HG03196 (cell line): ENCODE measurements at regions not wholly inside any gene's neighbourhood (a gene's known extent, or its start where the extent isn't known, plus 50 kb on each side); places are given as distances from the start of the nearest gene placed in this dataset.
"Not testable (repeated sequence)": the region's sequence is repeated elsewhere in the genome, so short reads cannot be mapped to it uniquely, and the experiment has no call there.

ENCODE experiments used
- ATAC-seq: cut with Tn5 transposase; IDR thresholded peaks from one replicate; pipeline ENCODE4 v1.9.1; 2021; ENCODE audit not compliant: unreplicated experiment

DNA sequence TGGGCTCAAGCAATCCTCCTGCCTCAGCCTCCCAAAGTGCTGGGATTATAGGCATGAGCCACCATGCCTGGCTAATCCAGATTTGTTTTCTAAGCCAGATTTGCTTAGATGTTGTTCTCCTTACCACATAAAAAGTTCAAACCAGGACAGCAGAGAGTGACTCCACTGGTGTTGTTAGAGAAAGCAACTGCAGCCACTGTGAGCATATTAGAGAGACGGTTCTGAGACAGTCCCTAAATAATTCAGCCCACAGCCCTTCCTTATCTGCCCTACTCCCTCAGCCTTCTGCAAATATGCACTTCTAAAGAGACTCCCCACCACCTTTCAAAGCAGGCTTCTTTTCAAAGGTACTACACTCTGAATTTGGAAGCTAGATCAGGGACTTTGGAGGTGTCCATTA is 96.1 kb downstream of the DRD1 start:
- no peak for ATAC-seq

DNA sequence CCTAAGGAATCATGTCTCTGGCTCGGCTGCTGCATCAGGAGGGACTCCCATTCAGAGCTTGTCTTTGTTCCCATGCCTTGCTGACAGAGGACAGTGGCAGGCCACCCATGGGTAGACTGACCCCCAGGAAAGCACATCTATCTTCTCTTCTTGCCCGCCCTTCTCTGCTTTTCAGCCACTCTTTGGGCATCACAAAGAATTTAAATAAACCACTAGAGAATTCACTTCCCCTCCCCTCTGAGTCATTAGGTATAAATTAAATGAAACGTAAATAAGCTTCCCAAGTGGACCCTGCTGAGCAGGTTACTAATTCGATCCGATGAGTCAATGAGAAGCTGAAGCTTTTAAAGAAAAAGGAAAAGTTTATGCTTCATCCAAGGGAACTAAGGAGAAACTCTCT is 97.0 kb downstream of the DRD1 start:
- no peak for ATAC-seq

DNA sequence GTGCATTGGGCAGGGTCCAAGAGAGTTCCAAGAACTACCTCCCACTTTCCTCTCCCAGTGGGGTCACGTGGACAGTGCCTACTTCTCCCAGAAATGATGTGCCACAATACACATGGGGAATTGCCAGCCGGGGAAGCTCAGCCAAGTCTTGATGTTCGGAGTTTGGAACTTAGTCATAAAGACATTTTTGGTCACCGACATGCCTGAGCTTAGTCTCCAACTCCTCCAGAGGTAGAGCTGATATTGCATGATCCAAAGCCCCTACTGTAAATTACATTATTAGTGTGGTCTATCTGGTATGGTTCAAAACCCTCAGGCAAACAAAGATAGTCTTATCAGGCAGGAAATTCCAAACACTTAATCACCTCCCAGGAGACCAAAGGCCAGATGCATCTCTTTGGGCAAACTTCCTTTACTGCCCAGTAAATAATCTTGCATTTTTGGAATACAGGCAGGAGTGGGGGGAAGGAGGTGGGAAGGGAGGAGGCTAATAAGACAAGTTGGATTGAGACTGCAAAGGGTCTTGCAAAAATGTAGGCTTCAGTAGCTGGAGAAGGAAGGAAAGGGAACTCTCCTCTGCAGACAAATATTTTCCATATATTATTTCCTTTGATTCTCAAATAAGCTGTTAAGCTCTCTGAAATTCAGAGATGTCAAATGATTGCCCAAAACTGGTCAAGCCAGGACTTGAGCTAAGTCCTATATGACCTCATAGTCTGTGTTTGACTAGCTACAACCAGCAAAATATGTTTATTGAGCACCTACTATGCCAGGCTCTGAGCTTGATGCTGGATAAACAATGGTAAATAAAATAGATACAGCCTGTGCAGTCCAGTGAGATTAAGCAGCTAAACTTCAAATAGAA is 99.4 kb downstream of the DRD1 start:
- no peak for ATAC-seq

DNA sequence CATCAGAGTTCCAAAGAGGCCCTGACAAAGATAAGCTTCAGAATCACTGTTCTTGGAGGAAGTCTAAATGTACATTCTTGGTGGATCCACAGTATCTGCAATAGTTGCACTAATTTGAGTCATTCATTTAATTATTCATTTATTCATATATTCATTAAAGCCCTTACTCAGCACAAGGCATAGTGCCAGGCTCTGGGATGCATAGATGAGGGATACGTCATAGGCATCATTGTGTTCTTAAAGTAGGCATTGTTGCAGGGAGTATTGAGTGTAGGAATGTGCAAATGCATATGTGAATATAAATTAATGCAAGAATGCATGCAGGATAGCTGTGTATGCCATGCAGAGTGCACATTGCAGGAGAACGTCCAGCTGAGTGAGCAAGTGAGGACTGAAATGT is 100.7 kb downstream of the DRD1 start:
- ATAC-seq, result no peak

DNA sequence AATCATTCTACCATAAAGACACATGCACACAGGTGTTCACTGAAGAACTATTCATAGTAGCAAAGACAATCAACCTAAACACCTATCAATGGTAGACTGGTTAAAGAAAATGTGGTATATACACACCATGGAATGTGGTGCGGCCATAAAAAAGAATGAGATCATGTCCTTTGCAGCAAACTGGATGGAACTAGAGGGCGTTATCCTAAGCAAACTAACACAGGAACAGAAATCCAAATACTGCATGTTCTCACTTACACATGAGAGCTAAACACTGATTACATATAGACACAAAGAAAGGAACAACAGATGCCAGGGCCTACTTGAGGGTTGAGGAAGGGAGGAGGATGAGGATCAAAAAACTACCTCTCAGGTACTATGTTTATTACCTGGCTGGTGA is 103.8 kb downstream of the DRD1 start:
- no peak for ATAC-seq

DNA sequence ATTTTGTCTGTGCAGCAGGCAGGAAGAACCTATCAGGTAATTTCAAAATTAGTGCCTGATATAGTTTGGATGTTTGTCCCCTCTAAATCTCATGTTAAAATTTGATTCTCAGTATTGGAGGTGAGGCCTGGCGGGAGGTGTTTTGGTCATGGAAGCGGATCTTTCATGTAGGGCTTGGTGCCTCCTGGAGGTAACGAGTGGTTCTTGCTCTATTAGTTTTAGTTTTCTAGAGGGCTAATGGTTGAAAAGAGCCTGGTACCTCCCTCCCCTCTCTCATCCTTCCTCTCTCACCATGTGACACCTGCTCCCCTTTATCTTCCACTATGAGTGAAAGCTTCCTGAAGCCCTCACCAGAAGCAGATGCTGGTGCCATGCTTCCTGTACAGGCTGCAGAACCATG is 106.3 kb downstream of the DRD1 start:
- ATAC-seq, result no peak

DNA sequence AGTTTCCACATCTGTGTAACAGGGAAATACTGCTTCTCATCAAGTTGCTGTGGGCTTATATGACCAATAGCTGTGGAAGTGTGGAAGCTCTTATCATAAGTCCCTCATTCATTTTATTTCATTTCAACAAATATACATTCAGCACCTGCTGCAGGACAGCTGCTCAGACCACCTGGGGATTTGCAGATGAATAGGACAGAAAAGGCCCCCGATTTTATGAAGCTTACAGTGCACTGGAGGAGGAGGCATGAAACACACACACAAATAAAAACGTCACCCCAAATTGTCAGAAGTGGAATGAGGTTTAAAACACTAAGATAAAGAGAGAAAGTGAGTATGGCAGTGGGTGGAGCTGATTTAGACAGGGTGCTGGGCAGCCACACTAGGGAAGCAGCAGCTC is 107.2 kb downstream of the DRD1 start:
- no peak for ATAC-seq

DNA sequence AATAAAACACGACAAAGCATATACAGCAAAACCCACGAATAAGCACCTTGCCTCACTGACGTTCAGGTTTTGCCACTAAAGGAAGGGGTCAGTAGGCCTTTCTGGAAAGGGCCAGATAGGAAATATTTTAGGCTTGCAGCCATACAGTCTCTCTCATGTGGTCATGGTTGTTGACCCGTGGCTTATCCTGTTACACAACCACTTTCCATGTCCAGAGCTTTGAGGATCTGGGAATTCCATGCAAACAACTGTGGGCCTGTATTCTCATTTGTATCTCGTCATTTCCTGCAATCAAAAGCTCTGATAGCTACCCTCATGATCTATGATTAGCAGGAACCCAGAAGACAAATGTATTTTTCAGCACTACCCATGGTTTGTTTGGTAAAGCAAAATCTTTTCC is 108.3 kb downstream of the DRD1 start:
- no peak for ATAC-seq

DNA sequence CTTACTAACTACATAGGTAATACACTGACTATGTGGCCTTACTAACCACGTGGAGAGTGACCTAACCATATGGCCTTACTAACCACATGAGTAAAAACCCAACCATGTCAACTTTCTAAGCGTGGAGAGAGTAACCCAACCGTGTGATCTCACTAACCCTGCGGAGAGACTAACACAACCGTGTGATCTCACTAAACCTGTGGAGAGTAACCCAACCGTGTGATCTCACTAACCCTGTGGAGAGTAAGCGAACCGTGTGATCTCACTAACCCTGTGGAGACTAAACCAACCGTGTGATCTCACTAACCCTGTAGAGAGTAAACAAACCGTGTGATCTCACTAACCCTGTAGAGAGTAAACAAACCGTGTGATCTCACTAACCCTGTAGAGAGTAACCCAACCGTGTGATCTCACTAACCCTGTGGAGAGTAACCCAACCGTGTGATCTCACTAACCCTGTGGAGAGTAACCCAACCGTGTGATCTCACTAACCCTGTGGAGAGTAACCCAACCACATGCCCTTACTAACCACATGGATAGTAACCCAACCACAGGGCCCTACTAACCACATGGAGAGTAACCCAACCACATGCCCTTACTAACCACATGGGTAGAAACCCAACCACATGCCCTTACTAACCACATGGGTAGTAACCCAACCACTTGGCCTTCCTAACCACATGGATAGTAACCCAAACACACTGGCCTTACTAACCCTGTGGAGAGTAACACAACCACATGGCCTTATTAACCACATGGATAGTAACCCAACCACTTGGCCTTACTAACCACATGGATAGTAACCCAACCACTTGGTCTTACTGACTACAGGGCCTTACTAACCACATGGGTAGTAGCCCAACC is 112.6 kb downstream of the DRD1 start:
- ATAC-seq, result not testable (repeated sequence)

DNA sequence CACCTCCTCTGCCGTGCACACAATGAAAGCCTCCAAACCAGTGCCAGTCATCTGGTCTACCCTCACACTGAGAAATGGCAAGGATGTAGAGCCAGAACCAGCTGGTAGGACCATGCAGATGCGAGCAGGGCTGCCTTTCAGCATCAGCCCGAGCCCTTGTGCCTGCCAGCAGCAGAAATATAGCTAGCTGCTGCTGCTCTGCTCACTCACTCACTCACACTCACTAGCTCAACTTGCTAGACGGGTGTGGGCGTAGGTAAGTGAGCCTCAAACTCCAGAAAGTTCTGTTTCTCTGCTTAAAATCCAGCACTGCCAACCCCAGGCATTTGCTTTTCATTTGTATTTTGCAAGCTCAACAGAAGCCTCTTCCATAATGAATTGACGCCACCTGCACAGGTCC is 114.0 kb downstream of the DRD1 start:
- no peak for ATAC-seq

DNA sequence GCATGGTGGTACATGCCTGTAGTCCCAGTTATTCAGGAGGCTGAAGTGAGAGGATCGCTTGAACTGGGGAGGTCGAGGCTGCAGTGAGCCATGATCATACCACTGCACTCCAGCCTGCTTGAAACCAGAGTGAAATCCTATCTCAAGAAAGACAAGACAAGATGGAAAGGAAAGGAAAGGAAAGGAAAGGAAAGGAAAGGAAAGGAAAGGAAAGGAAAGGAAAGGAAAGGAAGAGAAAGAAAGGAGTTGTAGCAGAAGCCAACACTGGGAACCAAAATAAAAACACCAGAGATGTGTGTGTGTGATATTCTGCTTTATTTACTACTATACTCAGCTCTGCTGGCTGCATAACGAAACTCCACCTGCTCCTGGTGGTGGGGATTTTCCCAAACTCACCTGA is 115.3 kb downstream of the DRD1 start:
- no peak for ATAC-seq

DNA sequence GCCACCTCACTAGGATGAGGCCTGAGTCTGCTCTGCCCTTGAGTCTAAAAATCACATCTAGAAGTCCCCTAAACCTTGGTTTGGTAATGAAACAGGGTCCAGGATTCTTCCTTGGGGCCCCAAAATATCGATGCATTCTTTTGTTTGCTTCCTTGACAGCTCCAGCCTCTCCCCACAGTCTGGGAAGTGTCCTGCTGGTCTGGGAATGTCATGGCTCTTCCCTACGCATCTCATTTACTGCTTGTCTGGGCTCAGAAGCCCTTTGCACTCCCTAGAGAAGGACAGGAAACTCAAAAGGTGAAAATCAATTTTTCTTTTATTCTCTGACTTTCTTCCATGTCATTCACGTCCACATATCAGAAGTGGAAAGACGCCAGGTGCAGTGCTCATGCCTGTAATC is 115.8 kb downstream of the DRD1 start:
- ATAC-seq, result no peak

DNA sequence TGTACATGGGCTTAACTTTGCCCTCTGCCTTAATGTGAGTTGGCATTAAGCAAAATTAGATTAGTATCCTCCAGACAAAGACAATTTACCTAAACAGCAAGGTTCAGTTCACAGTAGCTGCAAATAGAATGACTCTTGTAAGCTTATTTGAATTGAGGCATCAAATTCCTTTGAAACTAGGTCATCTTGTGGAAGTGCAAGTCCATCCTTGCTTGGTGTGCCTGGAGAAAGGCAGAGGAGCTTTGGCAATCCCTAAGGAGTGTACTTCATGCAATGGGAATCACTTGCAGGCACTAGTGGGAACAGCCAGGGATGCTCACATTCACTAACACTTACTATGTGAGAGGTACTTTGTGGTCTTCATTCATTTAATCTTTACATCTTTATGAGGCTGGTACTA is 118.3 kb downstream of the DRD1 start:
- ATAC-seq, result no peak

DNA sequence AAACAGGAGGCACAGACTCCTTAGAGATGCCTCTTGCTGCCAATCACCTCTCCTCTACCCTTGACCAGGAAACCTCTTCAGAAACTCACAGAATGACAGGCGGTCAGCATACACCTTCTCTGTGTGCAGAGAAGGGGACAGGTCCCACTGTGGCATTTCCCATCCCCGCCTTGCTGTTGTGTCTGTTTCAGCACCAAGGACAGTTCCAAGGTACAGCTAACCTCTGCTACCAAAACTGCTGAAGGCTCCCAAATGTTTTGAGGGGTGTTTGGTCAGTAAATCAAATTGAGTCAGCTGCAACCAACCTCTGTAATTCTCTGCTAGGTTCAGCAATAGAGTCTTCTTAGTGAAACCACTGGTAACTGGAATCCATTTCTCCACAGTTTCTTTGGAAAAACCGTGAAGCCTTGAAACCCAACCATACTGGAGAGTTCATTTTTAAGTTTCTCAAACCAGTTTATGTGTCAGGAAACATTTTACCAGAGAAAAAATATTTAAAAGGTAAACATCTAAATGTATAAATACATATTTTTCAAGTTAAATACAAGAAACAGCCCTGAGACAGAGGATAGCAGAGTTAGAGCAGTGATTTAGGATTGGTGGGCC is 122.0 kb downstream of the DRD1 start:
- no peak for ATAC-seq

DNA sequence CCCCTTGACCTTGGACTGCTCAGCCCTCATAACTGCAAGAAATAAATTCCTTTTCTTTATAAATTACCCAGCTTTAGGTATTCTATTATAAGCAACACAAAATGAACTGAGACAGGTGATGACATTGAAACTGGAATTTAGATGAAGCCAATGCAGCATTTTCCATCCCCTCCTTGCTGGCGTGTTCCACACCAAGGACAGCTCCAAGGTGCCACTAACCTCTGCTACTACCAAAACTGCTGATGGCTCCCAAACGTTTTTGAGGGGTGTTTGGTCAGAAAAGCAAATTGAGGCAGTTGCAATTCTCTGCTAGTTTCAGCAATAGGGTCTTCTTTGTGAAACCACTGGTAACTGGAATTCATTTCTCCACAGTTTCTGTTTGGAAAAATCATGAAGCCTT is 124.8 kb downstream of the DRD1 start:
- no peak for ATAC-seq

DNA sequence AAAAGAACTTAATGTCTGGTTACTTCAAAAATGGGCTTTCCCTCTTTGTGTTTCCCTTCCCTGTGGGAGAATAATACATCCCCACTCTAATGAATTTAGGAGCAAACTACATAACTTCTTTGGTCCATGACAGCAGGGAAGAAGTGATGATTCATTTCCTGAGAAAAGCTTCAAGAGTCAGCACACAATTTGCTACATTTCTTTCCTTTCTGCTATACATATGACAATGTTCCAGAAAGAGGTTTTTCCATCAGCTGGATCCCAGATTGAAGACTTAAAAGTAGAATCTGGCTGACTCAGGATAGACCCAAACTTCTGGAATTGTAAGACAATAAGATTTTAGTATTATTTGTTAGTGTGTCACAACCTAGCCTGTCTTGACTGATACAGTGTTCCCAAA is 126.1 kb downstream of the DRD1 start:
- no peak for ATAC-seq

DNA sequence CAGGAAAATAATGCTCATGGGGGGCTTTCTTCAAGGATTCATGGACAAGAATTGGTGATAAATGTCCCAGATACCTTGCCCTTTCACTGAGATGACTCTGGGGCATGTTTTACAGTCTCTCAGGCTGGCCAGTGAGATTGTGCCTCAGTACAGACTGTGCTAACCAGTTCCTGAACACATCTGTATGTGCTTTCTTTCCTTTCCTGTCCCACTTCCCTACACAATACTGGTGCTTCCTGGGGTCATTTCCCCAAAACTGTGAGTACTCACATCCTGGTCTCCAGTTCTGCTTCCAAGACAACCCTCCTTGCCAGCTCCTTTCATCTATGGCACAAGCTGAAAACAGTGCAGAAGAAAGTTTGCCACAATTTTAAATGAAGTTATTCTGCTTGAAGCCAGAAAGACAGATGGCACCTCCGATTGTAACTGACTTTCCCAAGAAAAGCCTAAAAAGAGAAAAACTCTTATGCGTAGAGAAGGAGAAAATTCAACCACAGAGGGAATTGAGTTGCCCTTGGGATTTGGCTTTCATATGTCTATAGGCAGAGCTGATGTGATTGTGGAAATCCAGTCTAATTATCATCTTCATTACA is 134.7 kb downstream of the DRD1 start:
- ATAC-seq, result no peak

DNA sequence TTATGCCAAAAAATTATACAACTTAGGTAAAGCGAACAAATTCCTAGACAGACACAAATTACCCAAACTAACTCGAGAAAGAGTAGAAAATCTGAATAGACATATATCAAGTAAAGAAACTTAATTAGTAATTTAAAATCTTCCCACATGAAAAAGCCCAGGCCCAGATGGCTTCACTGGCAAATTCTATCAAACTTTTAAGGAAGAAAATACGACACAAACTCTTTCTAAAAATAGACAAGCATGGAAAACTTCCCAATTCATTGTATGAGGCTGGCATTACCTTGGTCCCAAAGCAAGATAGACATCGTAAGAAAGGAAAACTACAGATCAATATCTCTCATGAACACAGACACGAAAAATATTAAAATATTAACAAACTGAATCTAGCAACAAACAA is 135.3 kb downstream of the DRD1 start:
- ATAC-seq, result no peak

DNA sequence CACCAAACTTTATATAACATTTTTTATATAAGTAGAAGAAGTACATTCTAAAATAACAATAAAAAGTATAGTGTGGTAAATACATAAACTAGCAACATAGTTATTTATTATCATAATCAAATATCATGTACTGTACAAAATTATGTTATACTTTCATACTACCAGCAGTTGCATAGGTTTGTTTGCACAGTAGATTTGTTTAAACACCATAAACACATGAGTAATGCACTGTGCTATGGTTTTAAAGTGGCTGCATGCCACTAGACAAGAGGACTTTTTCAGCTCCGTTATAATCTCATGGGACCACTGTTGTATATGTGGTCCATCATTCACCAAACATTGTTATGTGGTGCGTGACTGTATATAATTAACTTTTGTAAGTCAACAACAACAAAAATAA is 137.6 kb downstream of the DRD1 start:
- ATAC-seq, result no peak

DNA sequence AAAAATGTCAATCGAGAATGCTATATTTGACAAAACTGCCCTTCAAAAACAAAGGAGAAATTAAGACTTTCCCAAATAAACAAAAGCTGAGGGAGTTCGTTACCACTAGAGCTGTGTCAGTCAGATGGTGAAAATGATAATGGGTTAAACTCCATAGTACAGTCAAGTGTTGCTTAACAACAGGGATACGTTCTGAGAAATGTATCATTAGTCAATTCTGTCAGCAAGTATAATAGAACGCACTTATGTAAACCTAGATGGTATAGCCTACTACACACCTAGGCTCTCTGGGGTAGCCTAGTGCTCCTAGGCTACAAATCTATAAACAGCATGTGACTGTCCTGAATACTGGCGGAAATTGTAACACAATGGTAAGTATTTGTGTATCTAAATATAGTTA is 138.7 kb downstream of the DRD1 start:
- ATAC-seq, result no peak

DNA sequence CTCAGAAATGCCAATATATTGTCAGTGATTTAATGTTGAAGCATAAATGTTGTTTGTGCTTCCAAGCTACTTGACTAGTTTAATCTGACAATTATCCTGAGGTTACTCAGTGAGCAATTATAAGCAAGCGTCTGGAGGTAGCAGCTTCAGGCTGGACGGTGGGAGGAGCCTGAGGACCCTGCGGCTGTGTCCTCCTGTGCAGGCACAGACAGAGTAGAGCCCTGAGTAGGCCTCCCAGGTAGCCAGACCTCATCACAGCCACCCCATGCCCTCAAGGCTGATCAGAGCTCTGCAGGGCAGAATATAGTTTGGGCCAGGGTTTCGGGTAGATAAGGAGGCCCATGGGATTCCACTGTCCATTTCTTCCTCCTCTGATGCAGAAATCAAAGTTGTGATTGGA is 153.6 kb downstream of the DRD1 start:
- no peak for ATAC-seq
